RWPE1 (cell line): ENCODE measurements at regions not wholly inside any gene's neighbourhood (a gene's known extent, or its start where the extent isn't known, plus 50 kb on each side); places are given as distances from the start of the nearest gene placed in this dataset.

Experiments used
- CTCF ChIA-PET: fragments of 350-600 bp; sonication (Branson Sonifier 250); formaldehyde crosslinking; extraction: SDS; loops from one replicate; lab custom pipeline; 2021; lab: Yijun Ruan, JAX
- POLR2A ChIA-PET: fragments of 400-600 bp; formaldehyde crosslinking; extraction: SDS; loops from one replicate; lab custom pipeline; 2020; ENCODE audit warnings: antibody characterized with exemption; ENCODE audit not compliant: low non-redundant PET; lab: Yijun Ruan, JAX
- DNase-seq: peaks from one replicate; pipeline ENCODE4 v3.0.0; 2012; ENCODE audit warnings: low spot score
- H3K27ac ChIP-seq: fragments of 450-650 bp; 2 replicates; pipeline ENCODE4 v1.5.1; 2017
- CTCF ChIP-seq: fragments of 450-650 bp; conservative IDR thresholded peaks from 2 replicates; pipeline ENCODE4 v1.5.1; 2017; ENCODE audit warnings: low read depth, mild to moderate bottlenecking

DNA sequence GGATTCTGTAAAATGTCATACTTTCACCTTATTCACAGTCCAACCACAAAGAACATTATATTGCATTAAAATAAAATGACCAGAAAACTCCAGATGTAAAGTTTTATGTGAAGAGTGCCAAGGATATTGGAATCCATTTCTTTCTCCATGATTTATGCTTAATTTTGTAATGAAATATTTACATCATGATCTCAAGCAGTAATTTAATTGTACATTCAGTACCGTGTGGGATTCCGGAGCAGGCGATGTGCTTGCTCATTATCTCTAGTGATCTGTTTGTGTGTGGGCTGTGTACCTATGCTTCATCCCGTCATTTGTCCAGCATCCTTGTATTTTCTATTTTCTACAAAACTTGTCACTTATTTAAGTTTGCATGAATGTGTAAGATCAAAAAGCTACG lies 415.9 kb upstream of the SLC8A1 start:
- H3K27ac ChIP-seq: no peak overlapping the region
- DNase-seq: no peak
- ChIA-PET CTCF (no interaction called here), POLR2A (no interaction called here)
- no peak for TF ChIP-seq CTCF

DNA sequence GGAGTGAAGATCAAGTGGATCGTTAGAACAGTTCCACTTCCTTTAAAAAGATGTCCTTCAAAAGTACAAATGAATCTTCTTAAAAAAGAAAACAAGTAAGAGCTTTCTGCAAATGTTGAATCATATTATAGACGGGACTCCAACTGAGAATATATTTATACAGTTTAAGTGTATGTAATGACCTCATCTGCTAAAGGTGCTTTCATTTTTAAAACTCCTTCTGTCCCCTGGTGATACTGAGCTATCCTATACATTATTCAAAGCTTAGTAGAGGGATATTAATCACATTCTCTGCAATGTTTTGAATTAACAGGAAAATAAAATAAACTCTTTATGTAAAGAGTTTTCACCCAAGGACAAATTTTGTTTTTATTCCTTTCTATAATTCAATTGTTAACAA lies 420.7 kb upstream of the SLC8A1 start:
- TF ChIP-seq CTCF: no peak
- no peak for DNase-seq
- ChIA-PET POLR2A (no interaction called here), CTCF (no interaction called here)
- H3K27ac ChIP-seq: no peak overlapping the region

DNA sequence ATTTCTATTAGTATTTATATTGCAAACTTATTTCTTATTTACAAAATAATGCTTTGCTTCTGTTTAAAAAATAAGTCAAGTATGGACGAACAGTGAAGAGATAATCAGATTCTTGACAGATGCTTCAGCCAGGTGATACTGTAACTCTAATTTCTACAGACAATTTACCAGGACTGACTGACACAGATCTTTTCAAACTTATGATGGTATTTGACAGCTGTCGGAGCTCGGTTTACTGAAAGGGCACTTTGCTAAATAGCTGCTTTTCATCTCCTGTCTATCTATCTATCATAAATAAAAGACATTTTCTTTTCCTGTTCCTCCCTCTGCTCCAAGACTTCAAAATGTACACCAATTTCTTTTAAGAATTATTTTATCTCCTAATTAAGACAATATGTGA lies 422.5 kb upstream of the SLC8A1 start:
- ChIA-PET POLR2A (no interaction called here), CTCF (no interaction called here)
- TF ChIP-seq CTCF: no peak
- no peak overlapping the region for H3K27ac ChIP-seq
- DNase-seq: no peak

GRCh38 chr2:40877734-40878288 lies 425.9 kb upstream of the SLC8A1 start:
- DNase-seq: no peak
- ChIA-PET CTCF (interaction anchor here (0.6 kb wide), 1 partner anchor 15 kb away, joined by 4 read pairs; no protein-coding TSS in a partner anchor), POLR2A (no interaction called here)
- TF ChIP-seq CTCF: no peak
- no peak overlapping the region for H3K27ac ChIP-seq

DNA sequence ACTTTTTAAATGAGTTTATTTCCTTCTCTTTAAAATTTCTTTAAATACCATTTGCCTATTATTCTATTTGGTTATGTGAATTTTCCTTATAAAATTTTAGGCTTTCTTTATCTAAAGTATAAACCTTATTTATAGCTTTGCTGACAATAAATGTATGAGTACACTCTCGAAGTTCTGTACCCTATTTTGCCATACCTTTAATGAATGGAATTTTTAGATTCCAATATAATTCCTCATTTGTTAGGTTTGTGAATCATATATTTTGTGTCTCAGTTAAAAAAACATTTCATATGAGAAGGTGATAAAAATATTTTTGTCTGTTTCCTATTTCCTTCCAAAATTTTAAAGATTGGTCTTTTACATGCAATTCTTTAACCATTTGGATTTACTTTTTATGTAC lies 427.4 kb upstream of the SLC8A1 start:
- ChIA-PET POLR2A (no interaction called here), CTCF (no interaction called here)
- DNase-seq: no peak

DNA sequence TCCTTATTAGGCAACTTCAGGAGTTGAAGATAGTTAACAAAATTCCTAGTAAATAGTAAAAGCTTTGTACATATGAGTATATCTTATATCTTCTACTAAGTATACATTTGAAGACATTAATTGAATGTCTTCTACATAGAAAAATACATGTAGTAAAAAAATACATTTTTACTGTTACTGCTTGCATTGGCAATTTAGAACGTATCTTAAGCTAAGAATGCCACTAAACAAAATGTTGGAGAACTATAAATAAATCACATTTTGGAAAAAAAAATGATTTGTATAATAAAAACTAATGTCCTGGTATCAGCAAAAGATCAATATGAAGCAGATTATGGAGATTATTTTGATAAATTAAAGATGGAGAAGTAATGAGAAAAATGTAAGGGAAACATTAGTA lies 434.2 kb upstream of the SLC8A1 start:
- no peak for DNase-seq
- TF ChIP-seq CTCF: no peak
- POLR2A ChIA-PET: no interaction called here
- CTCF ChIA-PET: no interaction called here
- no peak overlapping the region for H3K27ac ChIP-seq

More for the DNA sequence above, 427.4 kb upstream of the SLC8A1 start:
- TF ChIP-seq CTCF: no peak
- no peak overlapping the region for H3K27ac ChIP-seq
